Stimulated activated naive B cell treated with anti-CD40 and anti-IgM and Interleukin-4, amounts not matched to agents 10 μg/mL and 1 μg/mL and 100 μg/mL, for 72 hours (primary cell): ENCODE measurements at regions not wholly inside any gene's neighbourhood (a gene's known extent, or its start where the extent isn't known, plus 50 kb on each side); places are given as distances from the start of the nearest gene placed in this dataset.

Experiments
- ATAC-seq, 2 donors: fragments of 150-1000 bp; cut with Tn5 transposase; replicated peaks; 2 replicates each; pipeline ENCODE4 v1.10.0; 2021; ENCODE audit warnings: moderate library complexity in 1 of 2
- DNase-seq: peaks from one replicate; pipeline ENCODE4 v3.0.0; 2021
- H3K27ac Mint-ChIP-seq: one replicate; pipeline ENCODE4 v1.8.0; 2022; ENCODE audit warnings: mild to moderate bottlenecking, mixed read lengths
- H3K27me3 Mint-ChIP-seq, 2 donors: one replicate each; pipeline ENCODE4 v1.8.0; 2022; ENCODE audit warnings: mixed read lengths in 2 of 2
- H3K36me3 Mint-ChIP-seq, 2 donors: one replicate each; pipeline ENCODE4 v1.8.0; 2022; ENCODE audit warnings: mixed read lengths in 2 of 2, mild to moderate bottlenecking in 1 of 2
- H3K4me1 Mint-ChIP-seq, 2 donors: one replicate each; pipeline ENCODE4 v1.8.0; 2022; ENCODE audit warnings: mixed read lengths in 2 of 2, mild to moderate bottlenecking in 1 of 2
- H3K4me3 Mint-ChIP-seq, 2 donors: one replicate each; pipeline ENCODE4 v1.8.0; 2022; ENCODE audit warnings: mild to moderate bottlenecking in 2 of 2, mixed read lengths in 2 of 2, moderate library complexity in 1 of 2
- H3K9me3 Mint-ChIP-seq, 2 donors: one replicate each; pipeline ENCODE4 v1.8.0; 2022; ENCODE audit warnings: mixed read lengths in 2 of 2, mild to moderate bottlenecking in 1 of 2

- no peak overlapping the region for H3K27ac Mint-ChIP-seq
- DNase-seq (no peak), ATAC-seq (no peak)
- H3K27me3 Mint-ChIP-seq, result no peaks in the 10 kb centered on the region
- no peak overlapping the region for H3K4me3 Mint-ChIP-seq
- no peaks in the 10 kb centered on the region for H3K36me3 Mint-ChIP-seq
- H3K4me1 Mint-ChIP-seq, result peaks cover 3 to 9% of the 10 kb centered on the region in 2 donors
- peaks cover 0 to 3% of the 10 kb centered on the region in 2 donors for H3K9me3 Mint-ChIP-seq
These were observed 286.5 kb upstream of the MAN1A1 start for GRCh38 chr6:119636060-119636459.

GRCh38 chr6:119633461-119633860, 283.9 kb upstream of the MAN1A1 start:
- DNase-seq (no peak), ATAC-seq (no peak)
- Mint-ChIP-seq H3K4me1 (peaks cover 3 to 9% of the 10 kb centered on the region in 2 donors), H3K27me3 (no peaks in the 10 kb centered on the region), H3K9me3 (peaks cover 0 to 3% of the 10 kb centered on the region in 2 donors), H3K4me3 (no peak overlapping the region), H3K27ac (no peak overlapping the region), H3K36me3 (no peaks in the 10 kb centered on the region)

GRCh38 chr6:119630561-119631192, 281.1 kb upstream of the MAN1A1 start:
- DNase-seq (no peak), ATAC-seq (no peak)
- Mint-ChIP-seq H3K27me3 (no peaks in the 10 kb centered on the region), H3K4me3 (no peak overlapping the region), H3K4me1 (no peaks in the 10 kb centered on the region), H3K9me3 (peaks cover 0 to 3% of the 10 kb centered on the region in 2 donors), H3K36me3 (no peaks in the 10 kb centered on the region), H3K27ac (no peak overlapping the region)

- H3K9me3 Mint-ChIP-seq, result peaks cover 0 to 2% of the 10 kb centered on the region in 2 donors
- no peak overlapping the region for H3K27ac Mint-ChIP-seq
- H3K36me3 Mint-ChIP-seq, result no peaks in the 10 kb centered on the region
- no peaks in the 10 kb centered on the region for H3K27me3 Mint-ChIP-seq
- no peak for ATAC-seq
- DNase-seq, result no peak
- H3K4me1 Mint-ChIP-seq, result no peaks in the 10 kb centered on the region
- no peak overlapping the region for H3K4me3 Mint-ChIP-seq
These were observed 279.4 kb upstream of the MAN1A1 start for GRCh38 chr6:119628691-119629594.

GRCh38 chr6:119627908-119628669, 278.5 kb upstream of the MAN1A1 start:
- H3K36me3 Mint-ChIP-seq, result no peaks in the 10 kb centered on the region
- H3K4me3 Mint-ChIP-seq, result no peak overlapping the region
- no peak overlapping the region for H3K27ac Mint-ChIP-seq
- no peak for ATAC-seq
- no peak for DNase-seq
- H3K9me3 Mint-ChIP-seq, result peaks cover 0 to 2% of the 10 kb centered on the region in 2 donors
- H3K4me1 Mint-ChIP-seq, result no peaks in the 10 kb centered on the region
- no peaks in the 10 kb centered on the region for H3K27me3 Mint-ChIP-seq

GRCh38 chr6:119626884-119627619, 277.5 kb upstream of the MAN1A1 start:
- no peaks in the 10 kb centered on the region for H3K27me3 Mint-ChIP-seq
- H3K36me3 Mint-ChIP-seq, result no peaks in the 10 kb centered on the region
- H3K4me3 Mint-ChIP-seq, result no peak overlapping the region
- DNase-seq, result no peak
- no peak overlapping the region for H3K27ac Mint-ChIP-seq
- ATAC-seq, result no peak
- H3K4me1 Mint-ChIP-seq, result no peaks in the 10 kb centered on the region
- peaks cover 0 to 2% of the 10 kb centered on the region in 2 donors for H3K9me3 Mint-ChIP-seq

GRCh38 chr6:119620846-119621555, 271.4 kb upstream of the MAN1A1 start:
- peaks cover 0 to 2% of the 10 kb centered on the region in 2 donors for H3K4me1 Mint-ChIP-seq
- no peaks in the 10 kb centered on the region for H3K9me3 Mint-ChIP-seq
- DNase-seq (no peak), ATAC-seq (no peak)
- H3K36me3 Mint-ChIP-seq, result no peaks in the 10 kb centered on the region
- no peak overlapping the region for H3K27ac Mint-ChIP-seq
- no peak overlapping the region for H3K4me3 Mint-ChIP-seq
- H3K27me3 Mint-ChIP-seq, result no peaks in the 10 kb centered on the region

- no peak overlapping the region for H3K27ac Mint-ChIP-seq
- H3K4me3 Mint-ChIP-seq, result no peak overlapping the region
- no peaks in the 10 kb centered on the region for H3K9me3 Mint-ChIP-seq
- peaks cover 5 to 11% of the 10 kb centered on the region in 2 donors for H3K4me1 Mint-ChIP-seq
- no peak for DNase-seq
- H3K36me3 Mint-ChIP-seq, result no peaks in the 10 kb centered on the region
- ATAC-seq, result no peak
- no peaks in the 10 kb centered on the region for H3K27me3 Mint-ChIP-seq
These were observed 264.6 kb upstream of the MAN1A1 start for GRCh38 chr6:119614138-119614537.

GRCh38 chr6:119612911-119613381, 263.4 kb upstream of the MAN1A1 start:
- Mint-ChIP-seq H3K27ac (no peak overlapping the region), H3K4me1 (peaks cover 4 to 11% of the 10 kb centered on the region in 2 donors), H3K4me3 (no peak overlapping the region), H3K27me3 (no peaks in the 10 kb centered on the region), H3K9me3 (no peaks in the 10 kb centered on the region), H3K36me3 (no peaks in the 10 kb centered on the region)
- ATAC-seq, result no peak
- no peak for DNase-seq

GRCh38 chr6:119612176-119612891, 262.8 kb upstream of the MAN1A1 start:
- Mint-ChIP-seq H3K36me3 (no peaks in the 10 kb centered on the region), H3K27me3 (no peaks in the 10 kb centered on the region), H3K9me3 (no peaks in the 10 kb centered on the region), H3K4me3 (no peak overlapping the region), H3K27ac (no peak overlapping the region), H3K4me1 (peaks cover 4 to 11% of the 10 kb centered on the region in 2 donors)
- no peak for ATAC-seq
- no peak for DNase-seq

- H3K4me1 Mint-ChIP-seq, result peaks cover 4 to 11% of the 10 kb centered on the region in 2 donors
- DNase-seq, result no peak
- no peak overlapping the region for H3K27ac Mint-ChIP-seq
- no peak for ATAC-seq
- no peak overlapping the region for H3K4me3 Mint-ChIP-seq
- H3K9me3 Mint-ChIP-seq, result no peaks in the 10 kb centered on the region
- no peaks in the 10 kb centered on the region for H3K27me3 Mint-ChIP-seq
- H3K36me3 Mint-ChIP-seq, result no peaks in the 10 kb centered on the region
These were observed 261.2 kb upstream of the MAN1A1 start for GRCh38 chr6:119610754-119611153.

GRCh38 chr6:119610265-119610664, 260.7 kb upstream of the MAN1A1 start:
- no peak overlapping the region for H3K4me3 Mint-ChIP-seq
- no peaks in the 10 kb centered on the region for H3K9me3 Mint-ChIP-seq
- H3K4me1 Mint-ChIP-seq, result peaks cover 4 to 11% of the 10 kb centered on the region in 2 donors
- ATAC-seq (no peak), DNase-seq (no peak)
- H3K27me3 Mint-ChIP-seq, result no peaks in the 10 kb centered on the region
- H3K27ac Mint-ChIP-seq, result no peak overlapping the region
- no peaks in the 10 kb centered on the region for H3K36me3 Mint-ChIP-seq

GRCh38 chr6:119609865-119610264, 260.3 kb upstream of the MAN1A1 start:
- Mint-ChIP-seq H3K27ac (no peak overlapping the region), H3K4me3 (no peak overlapping the region), H3K27me3 (no peaks in the 10 kb centered on the region), H3K36me3 (no peaks in the 10 kb centered on the region), H3K4me1 (peaks cover 4 to 11% of the 10 kb centered on the region in 2 donors), H3K9me3 (no peaks in the 10 kb centered on the region)
- DNase-seq (no peak), ATAC-seq (no peak)
